GM12875 (cell line): ENCODE measurements at regions not wholly inside any gene's neighbourhood (a gene's known extent, or its start where the extent isn't known, plus 50 kb on each side); places are given as distances from the start of the nearest gene placed in this dataset.
"Not testable (repeated sequence)": the region's sequence is repeated elsewhere in the genome, so short reads cannot be mapped to it uniquely, and the experiment has no call there.

Experiments used
- H3K4me3 ChIP-seq: one replicate; pipeline ENCODE4 v1.5.1; 2011; ENCODE audit warnings: low read depth, low read length, control low read depth
- CTCF ChIP-seq: IDR thresholded peaks from 2 replicates; pipeline ENCODE4 v1.5.1; 2011; ENCODE audit warnings: low read depth, mild to moderate bottlenecking, control low read depth, inconsistent platforms, low read length, moderate library complexity, borderline replicate concordance; ENCODE audit not compliant: insufficient read depth

GRCh38 chr2:150259746-150260145 lies 227.7 kb downstream of the RND3 start:
- H3K4me3 ChIP-seq = no peak overlapping the region
- TF ChIP-seq CTCF = no peak

- no peak overlapping the region for H3K4me3 ChIP-seq
- no peak for TF ChIP-seq CTCF
Measured at GRCh38 chr2:150258781-150259307, 228.6 kb downstream of the RND3 start.

GRCh38 chr2:150256736-150257135 lies 230.7 kb downstream of the RND3 start:
- no peak overlapping the region for H3K4me3 ChIP-seq
- no peak for TF ChIP-seq CTCF

GRCh38 chr2:150255528-150255927 lies 231.9 kb downstream of the RND3 start:
- H3K4me3 ChIP-seq = no peak overlapping the region
- TF ChIP-seq CTCF = no peak

- not testable (repeated sequence) for H3K4me3 ChIP-seq
Measured at GRCh38 chr2:150249735-150250134, 237.7 kb downstream of the RND3 start.

GRCh38 chr2:150247481-150247880 lies 240.0 kb downstream of the RND3 start:
- TF ChIP-seq CTCF = no peak
- H3K4me3 ChIP-seq = no peak overlapping the region

GRCh38 chr2:150234787-150235446 lies 252.6 kb downstream of the RND3 start:
- TF ChIP-seq CTCF = no peak
- H3K4me3 ChIP-seq = no peak overlapping the region

GRCh38 chr2:150232871-150233270 lies 254.6 kb downstream of the RND3 start:
- H3K4me3 ChIP-seq = no peak overlapping the region
- no peak for TF ChIP-seq CTCF
